GM19025 (cell line): ENCODE measurements at regions not wholly inside any gene's neighbourhood (a gene's known extent, or its start where the extent isn't known, plus 50 kb on each side); places are given as distances from the start of the nearest gene placed in this dataset.

Experiments
- ATAC-seq: cut with Tn5 transposase; IDR thresholded peaks from one replicate; pipeline ENCODE4 v1.9.1; 2021; ENCODE audit warnings: mild to moderate bottlenecking, low read depth, moderate library complexity; ENCODE audit not compliant: unreplicated experiment

GRCh38 chr20:24789877-24790276 is 159.2 kb upstream of the CST7 start:
- ATAC-seq = no peak

DNA sequence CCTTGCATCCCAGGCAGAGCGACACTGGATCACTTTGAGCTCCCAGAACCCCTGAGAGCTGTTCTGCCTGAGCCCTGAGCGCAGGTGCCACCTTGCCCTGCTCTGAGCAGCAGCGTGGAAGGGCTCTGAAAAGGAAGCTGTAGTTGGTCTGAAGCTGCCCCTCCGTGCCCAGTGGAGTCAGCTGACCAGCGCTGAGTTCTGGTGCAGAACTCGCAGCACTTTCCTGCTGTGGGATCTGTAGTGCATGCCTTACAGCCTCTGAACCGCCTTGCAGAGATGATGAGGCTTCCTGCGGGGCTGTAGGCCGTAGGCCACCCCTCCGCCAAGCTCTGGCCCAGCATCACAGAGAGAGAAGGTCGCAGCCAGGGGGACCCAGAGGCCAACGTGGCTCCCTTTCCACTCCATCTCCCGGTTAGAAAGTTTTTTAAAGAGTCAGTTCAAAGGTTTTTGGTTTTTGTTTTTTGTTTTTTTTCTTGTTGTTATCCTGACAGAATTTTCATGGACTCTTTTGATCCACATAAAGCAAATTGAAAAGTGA is 158.3 kb upstream of the CST7 start:
- ATAC-seq = no peak

DNA sequence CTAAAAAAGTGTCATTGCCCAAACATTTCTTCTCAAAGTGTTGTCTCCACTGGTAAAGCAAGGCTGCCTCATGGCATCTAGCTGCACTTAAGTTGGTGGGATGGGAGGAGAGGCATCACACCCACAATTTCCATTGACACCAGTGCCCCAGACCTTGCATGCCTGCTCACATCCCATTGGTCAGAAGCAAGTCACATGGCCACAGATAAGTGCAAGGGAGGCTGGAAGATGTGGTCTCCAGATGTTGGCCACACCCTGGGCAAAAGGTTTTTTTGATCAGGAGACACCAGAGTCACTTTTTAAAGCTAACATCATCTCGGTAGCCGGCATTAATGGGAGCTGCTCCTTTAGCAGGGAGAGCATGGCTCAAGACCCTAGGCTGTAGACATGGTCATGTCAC is 157.1 kb upstream of the CST7 start:
- ATAC-seq = no peak

DNA sequence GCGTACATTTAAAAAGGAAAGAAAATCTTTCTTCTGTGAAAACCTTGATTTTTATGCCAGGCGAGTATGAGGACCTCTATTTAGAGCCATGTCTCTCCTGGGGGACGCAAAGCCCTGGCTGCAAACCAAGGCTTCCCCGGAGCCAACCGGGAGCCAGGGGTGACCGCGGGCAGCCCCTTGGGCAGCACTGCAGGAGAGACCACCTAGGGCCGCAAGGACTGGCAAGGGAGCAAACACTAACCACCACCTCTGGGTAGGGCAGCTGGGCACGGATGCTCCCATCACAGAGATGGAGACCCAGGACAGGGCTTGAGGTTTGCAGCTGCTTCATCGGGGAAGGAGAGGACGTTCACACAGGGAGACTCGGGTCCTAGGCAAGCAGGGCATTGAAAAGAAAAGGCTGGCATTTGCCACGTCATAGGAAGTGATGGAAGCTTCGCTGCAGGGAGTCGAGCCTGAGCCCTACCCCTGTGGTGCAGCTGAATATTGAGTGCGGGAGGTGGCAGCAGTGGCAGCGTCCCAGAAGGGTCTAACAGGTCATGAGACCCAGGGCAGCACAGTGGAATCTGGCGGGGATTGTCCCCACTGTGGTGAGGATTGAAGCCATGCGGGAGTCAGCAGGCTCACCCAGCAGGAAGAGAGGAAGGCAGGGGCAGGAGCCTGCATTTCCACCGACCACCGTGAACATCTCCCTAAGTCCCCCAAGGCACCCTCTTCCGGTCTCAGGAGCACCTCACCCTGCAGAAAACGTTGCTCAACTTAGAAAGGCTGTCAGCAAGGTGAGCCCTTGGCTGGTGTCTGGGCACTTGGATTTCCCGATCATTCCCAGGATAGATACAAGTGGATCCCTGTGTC is 156.2 kb upstream of the CST7 start:
- no peak for ATAC-seq

GRCh38 chr20:24795436-24795835 is 153.6 kb upstream of the CST7 start:
- no peak for ATAC-seq

- no peak for ATAC-seq
These were observed 152.8 kb upstream of the CST7 start for GRCh38 chr20:24796236-24796635.

DNA sequence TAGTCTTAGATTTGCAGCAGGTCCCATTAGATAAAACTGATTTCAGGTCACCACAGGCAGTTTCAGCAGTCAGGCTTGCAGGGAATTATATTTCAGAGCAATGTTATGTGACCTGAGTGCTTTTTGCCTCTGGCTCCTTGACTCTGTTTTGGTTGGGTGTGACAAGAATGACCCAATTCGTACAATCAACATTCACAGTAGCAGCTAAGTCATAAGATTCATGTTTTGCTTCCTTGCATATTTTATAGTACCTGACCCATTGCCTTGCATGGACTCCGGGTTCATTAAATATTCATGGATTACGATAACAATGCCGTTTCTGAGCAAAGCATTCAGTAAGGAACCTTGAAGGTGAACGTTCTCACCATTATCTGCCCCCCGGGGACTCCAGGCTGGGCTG is 152.0 kb upstream of the CST7 start:
- ATAC-seq = no peak

DNA sequence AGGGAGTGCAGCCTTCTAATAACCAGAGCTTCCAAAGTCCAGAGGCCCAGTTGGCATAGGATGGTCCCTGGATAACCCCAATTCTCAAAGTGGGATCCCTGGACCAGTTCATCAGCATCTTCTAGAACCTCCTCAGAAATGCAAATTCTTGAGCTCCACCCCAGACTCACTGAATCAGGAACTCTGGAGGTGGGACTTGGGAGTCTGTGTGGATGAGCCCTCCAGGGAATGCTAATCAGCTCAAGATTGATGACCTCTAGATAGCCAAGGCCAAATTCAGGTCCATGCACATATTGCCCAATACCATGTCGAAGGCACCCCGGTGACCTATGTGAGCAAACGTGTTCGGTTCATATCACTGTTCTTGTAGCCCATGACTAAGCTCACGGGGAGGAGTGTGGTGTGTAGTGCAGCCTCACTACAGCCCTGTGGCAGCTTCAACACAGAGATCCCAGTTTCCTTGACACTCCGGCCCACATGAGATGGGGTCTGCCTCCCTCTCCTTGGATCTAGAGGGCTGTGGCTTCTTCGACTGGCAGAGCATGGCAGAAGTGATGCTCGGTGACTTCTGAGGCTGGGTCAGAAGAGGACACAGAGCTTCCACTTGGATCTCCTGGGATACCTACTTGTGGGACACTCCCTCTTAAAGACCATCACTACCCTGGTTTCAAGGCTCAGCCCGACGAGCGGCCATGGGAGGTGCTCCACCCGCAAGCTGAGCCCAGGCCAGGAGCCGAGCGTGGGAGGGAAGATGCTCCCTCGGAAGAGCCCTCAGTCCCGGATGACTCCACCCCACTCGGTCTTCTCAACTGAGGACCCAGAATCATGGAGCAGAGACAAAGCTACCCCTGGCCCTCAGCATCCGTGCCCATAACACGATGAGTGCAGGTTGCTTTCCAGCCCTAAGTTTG is 151.1 kb upstream of the CST7 start:
- ATAC-seq = no peak

DNA sequence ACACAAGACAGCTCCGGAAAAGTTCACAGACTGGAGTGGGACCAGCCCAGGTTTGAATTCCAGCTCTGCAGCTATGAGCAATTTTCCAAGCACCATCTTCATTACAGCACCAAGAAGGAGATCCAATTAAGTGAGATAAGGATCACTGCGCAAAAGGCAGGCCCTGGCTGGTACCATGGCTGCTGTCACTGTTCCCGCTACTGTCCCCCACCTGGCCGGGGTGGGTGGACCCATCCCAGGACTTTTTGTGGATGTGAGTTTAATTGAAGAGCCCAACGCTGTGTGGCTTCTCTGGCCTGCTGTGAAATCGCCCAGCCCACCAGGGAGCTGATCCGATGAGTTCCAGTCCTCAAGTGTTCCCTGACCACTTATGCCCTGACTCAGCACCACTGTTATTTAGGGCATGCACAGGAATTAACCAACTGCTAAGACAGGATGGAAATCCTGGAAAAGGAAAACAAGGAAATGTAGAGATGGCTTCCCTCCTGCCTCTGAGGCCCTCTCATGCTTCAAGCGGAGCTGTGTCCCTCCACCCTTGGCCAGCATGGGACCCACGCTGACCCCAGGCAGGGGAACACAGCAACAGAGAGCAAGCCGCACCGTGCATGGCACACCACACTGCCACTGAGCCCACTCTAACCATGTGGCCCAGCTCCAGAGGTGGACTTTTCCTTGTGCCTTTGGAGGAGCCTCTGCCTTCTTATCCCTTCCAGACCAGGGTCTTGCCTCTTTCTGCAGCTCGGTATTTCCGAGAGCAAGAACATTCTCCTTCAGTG is 150.0 kb upstream of the CST7 start:
- ATAC-seq = no peak

DNA sequence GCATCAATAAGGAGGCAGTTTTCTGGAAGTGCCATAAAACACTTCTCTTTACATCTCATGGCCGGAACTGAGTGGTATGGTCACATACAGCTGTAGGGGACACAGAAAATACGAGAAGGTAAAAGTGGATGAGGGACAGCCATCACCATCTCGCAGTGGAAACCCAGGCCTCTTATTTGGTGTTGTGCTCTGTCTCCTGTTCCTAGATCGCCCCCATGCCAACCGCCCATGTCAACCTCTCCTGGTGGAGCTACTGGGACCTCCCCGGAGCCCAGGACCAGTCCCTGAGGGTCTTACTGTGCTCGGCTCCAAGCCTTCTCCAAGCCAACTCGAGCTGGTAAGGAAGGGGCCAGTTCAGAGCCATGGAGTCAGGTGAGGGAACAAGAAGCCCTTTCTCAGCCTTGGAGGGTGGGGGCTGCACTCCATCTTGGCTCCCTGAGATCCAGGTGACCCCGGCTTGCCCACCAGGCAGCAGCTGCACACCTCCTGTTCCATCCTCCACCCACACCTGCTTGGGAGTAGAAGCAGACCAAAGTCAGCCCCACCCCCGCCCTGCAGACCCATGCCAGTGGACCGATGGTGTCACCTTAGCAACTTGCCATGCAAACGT is 149.0 kb upstream of the CST7 start:
- no peak for ATAC-seq

- ATAC-seq = no peak
These were observed 146.7 kb upstream of the CST7 start for GRCh38 chr20:24802286-24802820.

DNA sequence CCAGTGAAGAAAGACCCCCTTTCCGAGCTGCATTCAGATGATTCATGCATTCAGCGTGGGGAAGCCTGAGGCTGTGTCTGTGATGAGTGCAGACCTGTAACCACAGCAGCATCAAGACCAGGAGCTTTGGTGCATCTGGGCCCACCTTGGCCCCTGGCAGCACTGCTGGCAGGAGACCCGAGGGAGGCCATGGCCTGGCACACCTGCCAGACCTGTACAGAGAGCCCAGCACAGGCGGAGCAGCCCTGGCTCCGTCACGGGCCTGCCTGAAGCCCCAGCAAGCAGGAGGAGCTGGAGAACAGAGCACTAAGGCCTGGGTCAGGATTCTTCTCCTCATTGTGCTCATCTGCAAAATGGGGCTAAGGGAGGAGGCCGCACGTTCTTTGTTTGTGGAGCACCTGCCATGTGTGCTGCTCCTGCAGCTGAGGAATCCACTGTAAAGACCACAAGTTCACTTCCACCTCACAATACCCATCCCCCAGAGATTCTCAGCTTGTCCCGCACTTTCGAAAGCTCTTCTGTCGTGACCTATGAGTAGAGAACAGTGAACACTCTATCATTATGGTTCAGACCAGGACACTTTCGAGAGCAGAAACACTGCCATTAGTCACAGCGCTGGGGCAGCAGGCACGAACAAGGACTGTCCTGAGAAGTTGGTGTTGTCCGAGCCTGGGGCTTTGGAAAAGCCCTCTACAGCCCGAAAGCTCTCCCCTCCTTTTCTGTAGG is 144.4 kb upstream of the CST7 start:
- no peak for ATAC-seq

DNA sequence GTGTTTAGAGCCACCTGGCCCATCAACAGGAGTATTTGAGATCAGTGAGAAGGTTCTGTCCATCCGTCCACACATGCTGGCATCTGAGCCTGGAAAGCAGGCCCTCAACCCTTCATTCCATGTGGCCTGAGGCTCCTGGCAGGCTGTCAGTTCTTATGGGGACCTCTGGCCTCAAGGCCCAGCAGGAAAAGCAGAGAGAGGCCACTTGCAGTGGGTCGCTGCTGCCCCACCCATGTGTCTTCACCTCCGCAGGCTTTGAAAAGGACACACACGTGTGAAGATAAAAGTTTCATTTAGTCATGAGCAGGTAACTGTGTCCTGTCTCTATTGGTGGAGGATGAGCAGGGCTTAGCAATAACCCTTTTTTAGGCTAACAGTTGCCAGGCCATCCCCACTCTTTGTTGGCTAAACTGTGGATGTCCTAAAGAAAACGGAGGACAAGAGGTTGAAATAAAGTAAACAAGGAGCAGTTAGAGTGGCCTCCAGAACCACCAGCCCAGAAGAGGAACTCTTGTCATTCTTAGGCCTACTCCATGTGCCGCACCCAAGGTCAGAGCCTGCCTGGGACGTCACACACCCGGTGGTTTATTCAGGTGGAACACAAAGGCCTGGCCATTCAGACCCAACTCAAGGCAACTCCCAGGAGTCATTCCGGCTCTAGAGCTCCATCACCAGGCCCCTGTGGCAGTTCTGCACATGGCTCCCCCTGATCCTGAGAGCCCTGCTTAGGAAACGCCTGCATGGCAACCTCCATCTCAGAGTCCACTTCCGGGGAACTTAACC is 143.4 kb upstream of the CST7 start:
- no peak for ATAC-seq

- no peak for ATAC-seq
These were observed 142.1 kb upstream of the CST7 start for GRCh38 chr20:24806705-24807676.

DNA sequence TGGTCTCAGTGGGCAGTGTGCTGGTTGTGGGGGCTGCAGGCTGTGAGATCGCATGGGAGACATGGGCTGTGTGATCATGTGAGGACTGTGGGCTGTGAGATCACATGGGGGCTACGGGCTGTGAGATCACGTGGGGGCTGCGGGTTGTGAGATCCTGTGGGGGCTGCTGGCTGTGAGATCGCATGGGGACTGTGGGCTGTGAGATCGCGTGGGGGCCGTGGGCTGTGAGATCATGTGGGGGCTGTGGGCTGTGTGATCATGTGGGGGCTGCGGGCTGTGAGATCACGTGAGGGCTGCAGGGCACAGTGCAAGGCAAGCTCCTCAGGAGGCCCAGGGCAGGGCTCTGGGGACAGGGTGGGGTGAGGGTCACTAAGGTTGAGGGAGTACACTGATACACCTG is 140.5 kb upstream of the CST7 start:
- no peak for ATAC-seq

DNA sequence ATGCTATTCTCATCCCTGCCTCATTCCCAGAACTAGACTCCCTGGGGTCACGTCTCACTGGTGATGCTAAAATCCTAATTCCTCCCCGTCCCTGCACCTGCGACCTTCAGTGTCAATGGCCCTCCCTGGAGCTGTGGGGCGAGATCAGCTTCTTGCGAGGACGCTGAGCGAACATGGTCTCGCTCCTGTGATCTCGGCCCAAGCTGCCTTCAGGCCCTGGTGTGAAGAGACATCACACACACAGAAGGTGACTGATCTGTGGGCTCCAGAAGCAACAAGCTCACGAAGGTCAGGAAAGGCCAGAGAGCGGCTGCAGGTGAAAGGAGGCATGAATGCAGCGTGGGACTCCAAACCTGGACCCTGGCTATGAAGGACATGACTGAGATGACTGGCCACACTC is 139.5 kb upstream of the CST7 start:
- ATAC-seq = no peak

- no peak for ATAC-seq
These were observed 138.2 kb upstream of the CST7 start for GRCh38 chr20:24810676-24811407.
